ENCODE measurements at regions not wholly inside any gene's neighbourhood (a gene's known extent, or its start where the extent isn't known, plus 50 kb on each side); places are given as distances from the start of the nearest gene placed in this dataset.

- ChIA-PET POLR2A (no interaction called here), CTCF (no interaction called here)
- ATAC-seq (ENCODE audit: poor library complexity) (no peak), DNase-seq (no peak)
- Histone ChIP-seq H3K36me3 (ENCODE audit: insufficient read depth, low read length) (no peaks in the 10 kb centered on the region), H3K27me3 (ENCODE audit: control insufficient read depth in 1 of 2, insufficient read depth in 2 of 2, low read length in 2 of 2) (no peaks in the 10 kb centered on the region), H3K27ac (ENCODE audit: low read depth in 1 of 2, low read length in 2 of 2) (no peak overlapping the region), H3K4me3 (ENCODE audit: low read length) (no peak overlapping the region), H3K9me3 (ENCODE audit: control insufficient read depth in 1 of 2, insufficient read depth in 1 of 2, low read length in 2 of 2) (peaks cover 0 to 5% of the 10 kb centered on the region in 2 experiments), H3K4me1 (ENCODE audit: insufficient read depth, low read length) (no peaks in the 10 kb centered on the region)
- intact Hi-C loops (cut with DNase I, micrococcal nuclease), result no loop called here
- TF ChIP-seq CTCF (IDR thresholded peaks at IDR 0.05), result no peak
- Mint-ChIP-seq H3K9me3 (peaks cover 5% of the 10 kb centered on the region), H3K27ac (no peak overlapping the region), H3K4me3 (no peak overlapping the region), H3K36me3 (ENCODE audit: low read depth) (no peaks in the 10 kb centered on the region), H3K27me3 (no peaks in the 10 kb centered on the region), H3K4me1 (ENCODE audit: low read depth) (no peaks in the 10 kb centered on the region)
Measured at GRCh38 chr12:63397807-63398206, 246.8 kb upstream of the AVPR1A start.

- ATAC-seq (ENCODE audit: poor library complexity) (no peak), DNase-seq (no peak)
- no peaks in the 10 kb centered on the region for H3K4me1 Mint-ChIP-seq (ENCODE audit: low read depth)
- no peaks in the 10 kb centered on the region for H3K27me3 ChIP-seq (ENCODE audit: control insufficient read depth in 1 of 2, insufficient read depth in 2 of 2, low read length in 2 of 2)
- H3K4me3 Mint-ChIP-seq, result no peak overlapping the region
- no peak overlapping the region for H3K27ac ChIP-seq (ENCODE audit: low read depth in 1 of 2, low read length in 2 of 2)
- POLR2A ChIA-PET, result no interaction called here
- intact Hi-C loops (cut with DNase I, micrococcal nuclease), result no loop called here
- H3K36me3 Mint-ChIP-seq (ENCODE audit: low read depth), result no peaks in the 10 kb centered on the region
- H3K4me1 ChIP-seq (ENCODE audit: insufficient read depth, low read length), result no peaks in the 10 kb centered on the region
- CTCF ChIA-PET, result no interaction called here
- no peak for TF ChIP-seq CTCF (IDR thresholded peaks at IDR 0.05)
- no peaks in the 10 kb centered on the region for H3K36me3 ChIP-seq (ENCODE audit: insufficient read depth, low read length)
- H3K4me3 ChIP-seq (ENCODE audit: low read length), result no peak overlapping the region
- H3K9me3 Mint-ChIP-seq, result peaks cover 5% of the 10 kb centered on the region
- peaks cover 0 to 5% of the 10 kb centered on the region in 2 experiments for H3K9me3 ChIP-seq (ENCODE audit: control insufficient read depth in 1 of 2, insufficient read depth in 1 of 2, low read length in 2 of 2)
- no peak overlapping the region for H3K27ac Mint-ChIP-seq
- no peaks in the 10 kb centered on the region for H3K27me3 Mint-ChIP-seq
Measured at GRCh38 chr12:63396135-63396534, 245.1 kb upstream of the AVPR1A start.

- Histone ChIP-seq H3K27ac (ENCODE audit: low read depth in 1 of 2, low read length in 2 of 2) (no peak overlapping the region), H3K4me1 (ENCODE audit: insufficient read depth, low read length) (no peaks in the 10 kb centered on the region), H3K9me3 (ENCODE audit: control insufficient read depth in 1 of 2, insufficient read depth in 1 of 2, low read length in 2 of 2) (peaks cover 0 to 4% of the 10 kb centered on the region in 2 experiments), H3K4me3 (ENCODE audit: low read length) (no peak overlapping the region), H3K36me3 (ENCODE audit: insufficient read depth, low read length) (no peaks in the 10 kb centered on the region), H3K27me3 (ENCODE audit: control insufficient read depth in 1 of 2, insufficient read depth in 2 of 2, low read length in 2 of 2) (no peaks in the 10 kb centered on the region)
- H3K4me3 Mint-ChIP-seq, result no peak overlapping the region
- CTCF ChIA-PET, result no interaction called here
- no peaks in the 10 kb centered on the region for H3K27me3 Mint-ChIP-seq
- H3K27ac Mint-ChIP-seq, result no peak overlapping the region
- H3K4me1 Mint-ChIP-seq (ENCODE audit: low read depth), result no peaks in the 10 kb centered on the region
- peaks cover 5% of the 10 kb centered on the region for H3K9me3 Mint-ChIP-seq
- intact Hi-C loops (cut with DNase I, micrococcal nuclease), result no loop called here
- no peak for DNase-seq
- POLR2A ChIA-PET, result no interaction called here
- ATAC-seq (ENCODE audit: poor library complexity), result no peak
- H3K36me3 Mint-ChIP-seq (ENCODE audit: low read depth), result no peaks in the 10 kb centered on the region
- TF ChIP-seq CTCF (IDR thresholded peaks at IDR 0.05), result no peak
Measured at GRCh38 chr12:63394983-63395382, 244.0 kb upstream of the AVPR1A start.
